ENCODE measurements at regions not wholly inside any gene's neighbourhood (a gene's known extent, or its start where the extent isn't known, plus 50 kb on each side); places are given as distances from the start of the nearest gene placed in this dataset.

GRCh38 chrX:69289793-69290123 lies 124.5 kb upstream of the PJA1 start:
- no peak for TF ChIP-seq TAF1 (IDR thresholded peaks at IDR 0.05; ENCODE audit: low read depth, low read length)
- no peak for TF ChIP-seq POLR2A (IDR thresholded peaks at IDR 0.05; ENCODE audit: low read depth, low read length)
- TF ChIP-seq POLR2AphosphoS5 (IDR thresholded peaks at IDR 0.05; ENCODE audit: low read depth, low read length) = no peak
- no peak for TF ChIP-seq SPI1 (IDR thresholded peaks at IDR 0.05; ENCODE audit: low read depth, low read length)
- TF ChIP-seq POU2F2 (IDR thresholded peaks at IDR 0.05; ENCODE audit: low read depth, low read length) = no peak
